Caco-2 (cell line): ENCODE measurements at regions not wholly inside any gene's neighbourhood (a gene's known extent, or its start where the extent isn't known, plus 50 kb on each side); places are given as distances from the start of the nearest gene placed in this dataset.

ENCODE experiments used
- BruUV-seq: library from RNA; stranded (reverse); fragments of 400-500 nt; replicated peaks from 2 replicates; lab custom pipeline; 2021; lab: Mats Ljungman, UMichigan
- CTCF ChIA-PET: fragments of 300-600 bp; sonication (Branson Sonifier 250); formaldehyde crosslinking; loops from one replicate; lab custom pipeline; 2022; ENCODE audit warnings: antibody characterized with exemption; lab: Charles Lee
- POLR2A ChIA-PET: fragments of 300-600 bp; sonication (Branson Sonifier 250); formaldehyde crosslinking; loops from one replicate; lab custom pipeline; 2022; ENCODE audit warnings: antibody characterized with exemption; lab: Charles Lee
- DNase-seq, 2 experiments: peaks; one replicate each; pipeline versions ENCODE4 v3.0.0 to v3.0.0-alpha.2; 2020 to 2022
- H3K27me3 ChIP-seq: replicated peaks from 2 replicates; pipeline ENCODE4 v1.6.0; 2011; ENCODE audit warnings: low read length; ENCODE audit not compliant: control insufficient read depth, insufficient read depth
- H3K36me3 ChIP-seq: 2 replicates; pipeline ENCODE4 v1.5.1; 2011; ENCODE audit warnings: low read length; ENCODE audit not compliant: control insufficient read depth, insufficient read depth
- H3K4me1 ChIP-seq: fragments of 250-450 bp; sonication (Bioruptor Pico); 2 replicates; pipeline ENCODE4 v1.5.1; 2020; ENCODE audit warnings: mild to moderate bottlenecking
- H3K4me3 ChIP-seq: 2 replicates; pipeline ENCODE4 v1.5.1; 2011; ENCODE audit warnings: low read depth, mild to moderate bottlenecking, control low read depth, low read length
- H3K9me3 ChIP-seq: fragments of 250-450 bp; sonication (Bioruptor Pico); 2 replicates; pipeline ENCODE4 v1.5.1; 2020; ENCODE audit warnings: mild to moderate bottlenecking, moderate library complexity
- H3K27ac Mint-ChIP-seq: one replicate; pipeline ENCODE4 v1.8.0; 2022; ENCODE audit warnings: mixed read lengths; ENCODE audit not compliant: unreplicated experiment
- H3K27me3 Mint-ChIP-seq: one replicate; pipeline ENCODE4 v1.8.0; 2022; ENCODE audit warnings: mixed read lengths; ENCODE audit not compliant: insufficient read depth, unreplicated experiment
- H3K36me3 Mint-ChIP-seq: one replicate; pipeline ENCODE4 v1.8.0; 2022; ENCODE audit warnings: mild to moderate bottlenecking, mixed read lengths; ENCODE audit not compliant: insufficient read depth, unreplicated experiment
- H3K4me1 Mint-ChIP-seq: one replicate; pipeline ENCODE4 v1.8.0; 2022; ENCODE audit warnings: low read depth, mixed read lengths; ENCODE audit not compliant: unreplicated experiment
- H3K4me3 Mint-ChIP-seq: one replicate; pipeline ENCODE4 v1.8.0; 2022; ENCODE audit warnings: mild to moderate bottlenecking, moderate library complexity, mixed read lengths; ENCODE audit not compliant: unreplicated experiment
- H3K9me3 Mint-ChIP-seq: one replicate; pipeline ENCODE4 v1.8.0; 2022; ENCODE audit warnings: mixed read lengths; ENCODE audit not compliant: unreplicated experiment
- CTCF ChIP-seq, 2 experiments: fragments of 200-600 bp in 1 of 2; IDR thresholded peaks; 1 replicate in 1 of 2; 2 replicates in 1 of 2; pipeline versions ENCODE4 v1.5.1 to v1.8.0; 2011 to 2022; ENCODE audit warnings: antibody characterized with exemption in 1 of 2, control low read depth in 1 of 2, inconsistent platforms in 1 of 2, low read depth in 1 of 2, low read length in 1 of 2, mild to moderate bottlenecking in 1 of 2, moderate library complexity in 1 of 2; ENCODE audit not compliant: insufficient read depth in 1 of 2, severe bottlenecking in 1 of 2, unreplicated experiment in 1 of 2
- intact Hi-C: fragments of 100-400 bp; cut with micrococcal nuclease; formaldehyde crosslinking; loops from one replicate; pipeline ENCODE4 v1.10.0; 2022; ENCODE audit not compliant: unreplicated experiment

DNA sequence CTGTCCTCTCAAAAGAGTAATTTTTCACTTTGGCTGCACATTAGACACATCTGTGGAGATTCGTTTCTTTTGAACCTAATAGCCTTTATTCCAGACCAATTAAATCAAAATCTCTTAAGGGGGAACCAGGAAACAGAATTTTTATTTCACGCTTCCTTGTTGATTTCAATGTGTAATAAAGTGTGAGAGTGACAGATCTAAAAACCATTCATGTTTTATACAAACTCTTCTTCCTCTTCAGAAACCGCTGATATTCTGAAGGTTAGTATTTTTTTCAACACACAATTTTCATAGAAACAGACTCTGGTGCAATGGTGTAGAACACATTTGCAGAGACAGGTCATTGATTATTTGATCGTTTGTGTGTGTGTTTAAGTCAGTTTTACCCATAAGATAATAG lies 1469.8 kb downstream of the EFNA5 start:
- Histone ChIP-seq H3K4me3 (no peak overlapping the region), H3K9me3 (no peaks in the 10 kb centered on the region), H3K36me3 (no peaks in the 10 kb centered on the region), H3K27me3 (no peaks in the 10 kb centered on the region), H3K4me1 (no peaks in the 10 kb centered on the region)
- no peak overlapping the region for H3K27ac Mint-ChIP-seq
- no TSS peak for BruUV-seq
- no peak overlapping the region for H3K4me3 Mint-ChIP-seq
- POLR2A ChIA-PET, result interaction anchor here (0.5 kb wide), 1 partner anchor 102 kb away, joined by 3 read pairs; no protein-coding TSS in a partner anchor
- CTCF ChIA-PET, result no interaction called here
- H3K27me3 Mint-ChIP-seq, result peaks cover 3% of the 10 kb centered on the region
- H3K9me3 Mint-ChIP-seq, result no peaks in the 10 kb centered on the region
- H3K4me1 Mint-ChIP-seq, result no peaks in the 10 kb centered on the region
- no peak for DNase-seq
- no peaks in the 10 kb centered on the region for H3K36me3 Mint-ChIP-seq
- intact Hi-C loops, result no loop called here
- no peak for TF ChIP-seq CTCF (IDR thresholded peaks at IDR 0.05; ENCODE audit: insufficient read depth in 1 of 2, low read depth in 1 of 2, low read length in 1 of 2, severe bottlenecking in 1 of 2, unreplicated experiment in 1 of 2)

DNA sequence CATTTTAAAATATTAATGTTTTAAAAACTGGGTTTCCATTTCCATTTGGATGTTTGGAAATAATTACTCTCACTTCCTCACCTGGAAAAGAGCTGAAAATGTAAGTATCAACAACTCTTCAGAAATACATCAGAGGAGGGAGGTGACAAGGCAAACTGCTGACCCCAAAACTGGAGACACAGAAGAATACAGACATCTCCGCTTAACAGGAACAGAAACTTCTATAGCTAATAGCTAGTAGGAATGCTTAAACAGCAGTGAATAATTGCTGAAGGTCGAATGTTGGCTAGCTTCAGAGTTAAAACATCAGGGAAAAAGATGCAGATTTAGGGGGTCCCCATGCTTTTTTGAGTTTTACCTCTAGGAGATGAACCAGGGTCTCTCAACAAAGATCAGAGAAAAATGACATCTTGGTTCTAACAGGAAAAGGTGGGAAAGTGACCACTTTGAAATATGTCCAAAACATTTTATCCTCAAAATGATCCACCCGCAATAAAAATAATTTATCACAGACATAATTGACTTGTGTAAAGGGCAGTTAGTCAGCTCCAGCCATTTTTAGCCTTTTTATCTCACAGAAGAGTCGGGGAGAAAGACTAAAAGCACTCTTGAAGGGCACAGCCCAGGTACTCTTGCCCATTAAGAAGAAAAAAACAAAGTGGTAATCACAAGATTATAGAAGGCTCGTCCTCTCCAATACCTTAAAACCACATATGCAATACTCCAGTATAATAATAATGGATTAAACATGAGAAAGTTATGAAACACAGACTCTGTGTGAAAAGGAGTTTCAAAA lies 1474.9 kb downstream of the EFNA5 start:
- intact Hi-C loops, result no loop called here
- no peak for TF ChIP-seq CTCF (IDR thresholded peaks at IDR 0.05; ENCODE audit: insufficient read depth in 1 of 2, low read depth in 1 of 2, low read length in 1 of 2, severe bottlenecking in 1 of 2, unreplicated experiment in 1 of 2)
- Histone ChIP-seq H3K27me3 (no peaks in the 10 kb centered on the region), H3K9me3 (no peaks in the 10 kb centered on the region), H3K36me3 (no peaks in the 10 kb centered on the region), H3K4me3 (no peak overlapping the region), H3K4me1 (no peaks in the 10 kb centered on the region)
- H3K36me3 Mint-ChIP-seq, result no peaks in the 10 kb centered on the region
- no peaks in the 10 kb centered on the region for H3K4me1 Mint-ChIP-seq
- H3K4me3 Mint-ChIP-seq, result no peak overlapping the region
- H3K9me3 Mint-ChIP-seq, result no peaks in the 10 kb centered on the region
- ChIA-PET CTCF (no interaction called here), POLR2A (no interaction called here)
- no peak overlapping the region for H3K27ac Mint-ChIP-seq
- no TSS peak for BruUV-seq
- no peak for DNase-seq
- H3K27me3 Mint-ChIP-seq, result peaks cover 3% of the 10 kb centered on the region

DNA sequence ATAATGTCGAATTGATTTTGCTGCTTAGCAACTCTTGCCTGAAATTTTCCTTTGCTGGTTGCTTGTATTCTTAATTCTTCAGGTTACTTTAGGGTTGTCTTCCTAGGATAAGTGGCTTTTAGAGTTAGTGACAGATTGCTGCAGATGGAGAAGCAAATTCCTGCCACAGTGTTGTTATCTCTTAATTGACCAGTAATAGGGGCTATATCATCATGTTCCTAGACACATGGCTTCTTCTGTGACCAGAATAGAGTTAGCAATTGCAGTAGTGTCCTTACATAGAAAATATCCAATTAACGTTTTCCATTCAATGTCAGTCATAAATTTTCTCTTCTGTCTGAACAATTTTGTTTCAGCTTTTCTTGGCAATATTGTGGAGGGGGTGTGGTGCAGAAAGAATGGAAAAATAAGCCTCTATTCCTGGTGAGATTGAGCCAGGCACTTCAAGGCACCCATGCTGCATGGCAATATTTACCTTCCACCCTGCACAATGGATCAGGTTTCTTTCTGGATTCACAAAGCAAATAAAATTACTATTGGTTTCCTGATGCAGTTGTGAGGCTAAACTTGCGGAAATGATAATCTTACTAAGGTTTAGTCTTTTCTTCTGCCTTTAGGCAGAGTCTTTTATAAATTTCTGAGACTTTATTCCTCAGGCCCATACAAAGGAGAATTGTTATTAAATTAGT lies 1481.5 kb downstream of the EFNA5 start:
- H3K4me1 ChIP-seq, result no peaks in the 10 kb centered on the region
- Mint-ChIP-seq H3K4me3 (no peak overlapping the region), H3K27ac (no peak overlapping the region), H3K36me3 (no peaks in the 10 kb centered on the region), H3K9me3 (no peaks in the 10 kb centered on the region), H3K4me1 (no peaks in the 10 kb centered on the region), H3K27me3 (no peaks in the 10 kb centered on the region)
- no peaks in the 10 kb centered on the region for H3K9me3 ChIP-seq
- intact Hi-C loops, result no loop called here
- DNase-seq, result no peak
- CTCF ChIA-PET, result no interaction called here
- no peak for TF ChIP-seq CTCF (IDR thresholded peaks at IDR 0.05; ENCODE audit: insufficient read depth in 1 of 2, low read depth in 1 of 2, low read length in 1 of 2, severe bottlenecking in 1 of 2, unreplicated experiment in 1 of 2)
- no peaks in the 10 kb centered on the region for H3K27me3 ChIP-seq
- POLR2A ChIA-PET, result no interaction called here
- H3K36me3 ChIP-seq, result no peaks in the 10 kb centered on the region
- no TSS peak for BruUV-seq
- H3K4me3 ChIP-seq, result no peak overlapping the region
